ENCODE measurements at regions not wholly inside any gene's neighbourhood (a gene's known extent, or its start where the extent isn't known, plus 50 kb on each side); places are given as distances from the start of the nearest gene placed in this dataset.
"Not testable (repeated sequence)": the region's sequence is repeated elsewhere in the genome, so short reads cannot be mapped to it uniquely, and the experiment has no call there.

- peak; percentile 43 to 47 for ATAC-seq
- peaks cover 4 to 19% of the 10 kb centered on the region in 2 donors for H3K36me3 Mint-ChIP-seq
- peak overlapping the region in 1 of 2 donors; percentile 11 for H3K27ac Mint-ChIP-seq
- H3K9me3 Mint-ChIP-seq, result peaks cover 0 to 14% of the 10 kb centered on the region in 2 donors
- peak in 1 of 2 donors; percentile 49 for DNase-seq (ENCODE audit: low spot score in 2 of 2)
Measured at GRCh38 chr12:131209082-131210070, 255.7 kb downstream of the ADGRD1 start.

- DNase-seq (ENCODE audit: low spot score in 2 of 2) (no peak), ATAC-seq (peak; percentile 3 to 18)
- Mint-ChIP-seq H3K36me3 (peaks cover 4 to 19% of the 10 kb centered on the region in 2 donors), H3K9me3 (peaks cover 0 to 14% of the 10 kb centered on the region in 2 donors), H3K27ac (no peak overlapping the region)
Measured at GRCh38 chr12:131210506-131211339, 257.0 kb downstream of the ADGRD1 start.

GRCh38 chr12:131211340-131211938 is 257.7 kb downstream of the ADGRD1 start:
- peak; percentile 36 to 73 for ATAC-seq
- DNase-seq (ENCODE audit: low spot score in 2 of 2), result no peak
- Mint-ChIP-seq H3K9me3 (peaks cover 0 to 14% of the 10 kb centered on the region in 2 donors), H3K27ac (no peak overlapping the region), H3K36me3 (peaks cover 4 to 19% of the 10 kb centered on the region in 2 donors)

GRCh38 chr12:131213896-131214442 is 260.3 kb downstream of the ADGRD1 start:
- Mint-ChIP-seq H3K9me3 (peaks cover 0 to 14% of the 10 kb centered on the region in 2 donors), H3K36me3 (peaks cover 4 to 19% of the 10 kb centered on the region in 2 donors), H3K27ac (peak overlapping the region in 1 of 2 donors; percentile 55)
- ATAC-seq, result no peak
- no peak for DNase-seq (ENCODE audit: low spot score in 2 of 2)

- ATAC-seq; H3K27ac Mint-ChIP-seq; DNase-seq (ENCODE audit: low spot score in 2 of 2): not testable (repeated sequence)
- Mint-ChIP-seq H3K9me3 (peaks cover 0 to 14% of the 10 kb centered on the region in 2 donors), H3K36me3 (peaks cover 4 to 12% of the 10 kb centered on the region in 2 donors)
Measured at GRCh38 chr12:131214936-131215335, 261.2 kb downstream of the ADGRD1 start.

- not testable (repeated sequence) for H3K36me3 Mint-ChIP-seq, H3K27ac Mint-ChIP-seq
- H3K9me3 Mint-ChIP-seq, result peaks cover 0 to 10% of the 10 kb centered on the region in 2 donors
- ATAC-seq, result peak in 1 of 2 donors; percentile 27
- peak in 1 of 2 donors; percentile 52 for DNase-seq (ENCODE audit: low spot score in 2 of 2)
Measured at GRCh38 chr12:131216587-131216986, 262.9 kb downstream of the ADGRD1 start.

- DNase-seq (ENCODE audit: low spot score in 2 of 2) (no peak), ATAC-seq (peak in 1 of 2 donors; percentile 39)
- Mint-ChIP-seq H3K27ac (no peak overlapping the region), H3K9me3 (peaks cover 0 to 10% of the 10 kb centered on the region in 2 donors), H3K36me3 (peaks cover 4 to 7% of the 10 kb centered on the region in 2 donors)
Measured at GRCh38 chr12:131217024-131217586, 263.4 kb downstream of the ADGRD1 start.

- Mint-ChIP-seq H3K9me3 (peaks cover 0 to 4% of the 10 kb centered on the region in 2 donors), H3K36me3 (peaks cover 0 to under 1% of the 10 kb centered on the region in 2 donors), H3K27ac (no peak overlapping the region)
- DNase-seq (ENCODE audit: low spot score in 2 of 2), result peak in 1 of 2 donors; percentile 42
- ATAC-seq, result no peak
Measured at GRCh38 chr12:131218026-131218922, 264.6 kb downstream of the ADGRD1 start.

- Mint-ChIP-seq H3K9me3 (no peaks in the 10 kb centered on the region), H3K27ac (no peak overlapping the region), H3K36me3 (no peaks in the 10 kb centered on the region)
- DNase-seq (ENCODE audit: low spot score in 2 of 2) (no peak), ATAC-seq (no peak)
Measured at GRCh38 chr12:131218923-131219669, 265.4 kb downstream of the ADGRD1 start.

GRCh38 chr12:131219670-131220330 is 266.1 kb downstream of the ADGRD1 start:
- Mint-ChIP-seq H3K9me3 (no peaks in the 10 kb centered on the region), H3K27ac (no peak overlapping the region), H3K36me3 (no peaks in the 10 kb centered on the region)
- DNase-seq (ENCODE audit: low spot score in 2 of 2) (no peak), ATAC-seq (no peak)

- no peaks in the 10 kb centered on the region for H3K9me3 Mint-ChIP-seq
- no peak overlapping the region for H3K27ac Mint-ChIP-seq
- no peak for DNase-seq (ENCODE audit: low spot score in 2 of 2)
- no peaks in the 10 kb centered on the region for H3K36me3 Mint-ChIP-seq
- no peak for ATAC-seq
Measured at GRCh38 chr12:131220331-131220685, 266.6 kb downstream of the ADGRD1 start.

- Mint-ChIP-seq H3K36me3 (no peaks in the 10 kb centered on the region), H3K9me3 (no peaks in the 10 kb centered on the region), H3K27ac (no peak overlapping the region)
- ATAC-seq, result no peak
- DNase-seq (ENCODE audit: low spot score in 2 of 2), result no peak
Measured at GRCh38 chr12:131221061-131221956, 267.6 kb downstream of the ADGRD1 start.

- no peaks in the 10 kb centered on the region for H3K9me3 Mint-ChIP-seq
- ATAC-seq, result no peak
Measured at GRCh38 chr12:131221957-131222328, 268.2 kb downstream of the ADGRD1 start.

More at GRCh38 chr12:131221957-131222328, 268.2 kb downstream of the ADGRD1 start:
- DNase-seq (ENCODE audit: low spot score in 2 of 2), result no peak
- Mint-ChIP-seq H3K27ac (no peak overlapping the region), H3K36me3 (no peaks in the 10 kb centered on the region)
